ENCODE measurements at regions not wholly inside any gene's neighbourhood (a gene's known extent, or its start where the extent isn't known, plus 50 kb on each side); places are given as distances from the start of the nearest gene placed in this dataset.

- no peak for DNase-seq
Measured at GRCh38 chr9:105864248-105864898, 170.0 kb downstream of the TMEM38B start.

GRCh38 chr9:105865285-105865684 is 170.9 kb downstream of the TMEM38B start:
- DNase-seq: no peak

- no peak for DNase-seq
Measured at GRCh38 chr9:105871540-105871939, 177.2 kb downstream of the TMEM38B start.

DNA sequence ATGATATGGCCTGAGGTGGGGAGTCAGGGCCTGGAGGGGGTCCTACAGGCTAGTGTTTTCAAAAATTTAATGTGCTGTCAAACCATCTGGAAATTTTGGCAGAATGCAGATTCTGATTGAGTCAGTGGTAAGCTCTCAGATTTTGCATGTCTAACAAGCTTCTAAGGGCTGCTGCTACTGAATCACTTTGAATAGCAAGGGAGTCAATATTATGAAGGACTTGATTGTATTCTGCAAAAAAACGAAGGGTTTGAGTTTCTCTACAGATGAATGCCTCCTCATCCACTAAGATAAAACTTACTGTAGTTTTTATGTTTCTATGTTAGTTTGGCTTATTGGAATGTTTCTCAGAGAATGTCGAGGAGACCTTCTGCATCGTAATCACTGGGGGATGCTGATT is 179.5 kb downstream of the TMEM38B start:
- DNase-seq: no peak

DNA sequence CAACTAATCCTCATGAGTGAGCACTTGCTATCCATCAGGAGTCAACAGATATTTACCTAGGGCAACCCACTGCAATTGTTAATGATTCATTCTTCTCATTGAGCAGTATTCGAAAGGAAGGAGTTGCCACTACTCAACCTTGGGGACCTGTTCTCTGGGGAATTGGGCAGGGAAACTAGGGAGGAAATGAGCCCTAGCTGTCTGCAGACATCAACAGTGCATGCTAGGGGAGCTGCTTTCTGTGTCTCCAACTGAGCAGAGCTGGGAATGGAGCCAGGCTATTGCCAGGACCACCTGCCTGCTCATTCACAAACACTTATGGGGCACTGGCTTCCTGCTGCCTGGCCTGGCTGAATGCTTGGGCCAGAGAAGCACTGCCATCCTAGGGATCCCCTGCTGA is 183.4 kb downstream of the TMEM38B start:
- peak; percentile 18 for DNase-seq

- DNase-seq: no peak
Measured at GRCh38 chr9:105879181-105879580, 184.8 kb downstream of the TMEM38B start.

DNA sequence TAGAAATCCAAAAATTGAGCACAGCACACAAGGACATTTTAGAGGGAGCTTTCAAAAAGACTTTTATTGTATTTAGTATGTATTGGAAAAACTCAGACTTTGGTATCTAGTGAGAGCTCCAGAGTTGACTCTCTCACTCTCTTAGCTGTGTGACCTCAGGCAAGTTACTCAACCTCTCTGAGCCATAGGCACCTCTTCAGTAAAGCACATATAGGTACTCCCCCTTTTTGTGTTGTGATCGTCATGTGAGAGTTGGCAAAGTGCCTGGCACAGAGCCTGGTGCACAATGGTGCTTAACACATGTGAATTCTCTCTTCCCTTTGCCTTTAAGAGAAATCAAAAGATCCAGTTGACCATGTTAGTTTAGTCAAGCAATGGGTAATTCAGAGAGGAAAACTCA is 186.2 kb downstream of the TMEM38B start:
- DNase-seq: no peak

DNA sequence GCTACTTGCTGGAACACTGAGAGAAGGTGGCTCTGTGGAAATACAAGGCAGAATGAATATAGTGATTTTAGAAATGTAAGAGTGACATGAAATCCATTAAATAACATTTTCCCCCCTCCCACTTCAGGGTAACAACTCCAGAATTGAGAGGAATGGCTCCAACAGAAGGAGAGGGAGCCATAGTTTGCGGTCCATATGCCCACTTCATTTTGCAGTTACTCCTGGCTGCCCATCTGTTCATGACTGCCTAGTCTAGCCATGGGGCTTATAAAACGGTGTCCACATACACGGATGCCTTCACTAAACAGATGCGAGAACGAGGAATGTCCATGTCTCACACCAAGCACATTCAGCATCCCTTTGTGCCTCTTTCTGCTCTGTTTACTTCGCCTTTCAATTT is 186.7 kb downstream of the TMEM38B start:
- DNase-seq: no peak

DNA sequence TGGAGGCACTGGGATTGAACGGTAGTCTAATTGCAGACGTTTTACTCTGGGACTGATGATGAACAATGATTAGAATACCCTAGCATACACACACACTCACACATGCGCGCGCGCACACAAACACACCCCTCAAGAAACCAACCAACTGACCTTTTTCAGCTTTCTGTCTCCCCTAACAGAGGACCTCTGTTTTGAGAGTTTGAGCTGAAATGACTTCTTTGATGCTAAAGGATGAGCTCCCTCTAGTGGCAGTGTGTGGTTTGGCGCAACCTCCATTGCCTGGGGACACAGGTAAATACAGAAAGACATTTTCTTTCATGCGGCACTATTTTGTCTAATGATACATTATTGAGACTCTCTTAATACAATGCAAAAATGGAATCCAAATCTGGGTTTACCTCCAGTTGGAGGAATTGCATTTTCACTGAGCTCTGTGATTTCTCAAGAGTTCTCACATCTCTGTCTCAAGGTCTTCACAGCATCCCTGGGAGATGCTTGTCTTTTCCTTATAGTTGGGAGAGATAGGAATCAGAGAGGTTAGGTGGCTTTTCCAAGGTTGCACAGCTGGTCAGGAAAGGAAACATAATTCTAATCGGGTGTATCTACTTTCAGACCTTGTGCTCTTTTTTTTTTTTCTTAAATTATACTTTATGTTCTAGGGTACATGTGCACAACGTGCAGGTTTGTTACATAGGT is 187.5 kb downstream of the TMEM38B start:
- peak; percentile 65 for DNase-seq

DNA sequence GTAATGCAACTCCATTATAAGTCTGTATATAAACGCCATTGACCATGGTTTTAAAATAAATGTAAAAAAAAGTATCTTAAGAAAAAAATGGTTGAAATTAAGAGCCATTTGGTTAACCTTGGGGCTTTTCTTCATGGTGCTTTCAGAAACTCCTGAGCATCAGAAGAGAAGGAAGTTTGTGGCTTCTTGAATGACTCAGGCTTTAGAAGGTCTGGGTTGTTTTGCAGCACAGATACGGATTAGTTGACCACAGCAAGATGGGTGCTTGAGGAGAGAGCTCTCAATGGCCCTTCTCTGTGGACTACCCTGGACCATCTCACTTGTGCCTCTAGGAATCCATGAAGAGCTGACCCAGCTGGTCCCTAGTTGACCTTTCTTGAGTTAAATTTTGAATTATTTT is 189.5 kb downstream of the TMEM38B start:
- no peak for DNase-seq

DNA sequence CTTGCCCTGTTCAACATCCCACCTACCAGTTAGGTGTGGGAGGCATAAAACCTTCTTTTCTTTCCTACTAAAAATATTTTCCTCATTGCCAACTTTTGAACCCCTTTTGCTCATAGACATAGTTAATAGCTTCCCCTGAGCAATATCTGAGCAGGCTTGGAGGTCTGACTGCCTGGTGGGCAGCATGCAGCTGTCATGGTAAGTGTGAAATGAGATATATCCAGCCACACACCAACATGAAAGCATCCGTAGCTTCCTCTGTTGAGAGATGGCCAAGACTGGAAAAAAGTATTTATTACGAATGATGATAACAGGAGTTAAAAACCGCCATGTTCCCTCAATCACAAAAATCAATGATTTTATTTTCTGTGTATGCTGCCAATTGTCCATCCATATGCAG is 190.1 kb downstream of the TMEM38B start:
- DNase-seq: no peak

DNA sequence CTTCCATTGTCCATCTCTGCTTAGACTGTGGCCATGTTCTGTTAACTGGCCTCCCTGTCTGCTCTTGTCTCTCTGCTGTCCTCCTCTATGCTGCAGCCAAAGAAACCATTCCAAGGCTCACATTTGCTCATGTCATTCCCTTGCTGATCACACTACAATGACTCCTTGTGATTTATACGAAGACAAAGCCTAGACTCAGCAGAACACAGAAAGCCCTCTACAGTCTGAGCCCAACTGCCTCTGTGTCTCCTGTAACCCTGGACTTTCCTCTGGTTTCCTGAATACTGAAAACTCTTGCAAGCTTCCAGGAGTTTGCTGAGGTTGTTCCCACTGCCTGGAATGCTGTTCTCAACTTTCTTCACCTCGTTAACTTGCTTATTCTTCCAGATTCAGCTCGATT is 191.8 kb downstream of the TMEM38B start:
- DNase-seq: no peak

- no peak for DNase-seq
Measured at GRCh38 chr9:105887679-105888078, 193.3 kb downstream of the TMEM38B start.

DNA sequence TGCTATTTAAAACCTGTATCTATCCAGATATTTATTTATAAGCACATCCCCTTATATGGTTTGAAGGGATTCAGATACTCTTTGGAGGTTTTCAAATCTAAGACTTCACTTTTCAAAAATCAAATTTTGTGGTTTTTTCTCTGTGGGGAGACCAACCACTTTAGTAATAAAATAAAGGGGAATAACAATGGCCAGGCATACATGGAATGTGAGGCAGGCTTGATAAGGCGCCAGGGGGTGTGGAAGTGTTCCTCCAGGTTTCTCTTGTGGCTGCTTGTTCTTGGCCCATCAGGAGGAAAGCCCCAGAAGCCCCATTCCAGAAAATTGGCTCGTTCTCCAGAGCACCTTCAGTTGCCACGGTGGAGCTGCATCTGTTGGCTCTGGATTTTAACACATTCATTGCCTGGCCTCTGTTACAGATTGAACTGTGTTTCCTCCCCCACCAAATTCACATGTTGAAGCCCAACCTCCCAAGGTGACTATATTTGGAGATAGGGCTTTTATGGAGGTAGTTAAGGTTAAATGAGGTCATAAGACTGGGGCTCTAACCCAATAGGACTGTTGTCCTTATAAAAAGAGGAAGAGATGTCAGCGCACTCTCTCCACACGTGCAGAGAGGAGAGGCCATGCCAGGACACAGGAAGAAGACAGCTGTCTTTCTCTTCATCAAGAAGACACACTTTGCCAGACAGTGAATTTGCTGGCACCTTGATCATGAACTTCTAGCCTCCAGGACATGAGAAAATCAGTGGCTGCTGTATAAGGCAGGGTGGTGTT is 195.9 kb downstream of the TMEM38B start:
- DNase-seq: no peak

GRCh38 chr9:105900123-105900522 is 205.8 kb downstream of the TMEM38B start:
- no peak for DNase-seq

- DNase-seq: peak; percentile 33
Measured at GRCh38 chr9:105901514-105902109, 207.3 kb downstream of the TMEM38B start.

DNA sequence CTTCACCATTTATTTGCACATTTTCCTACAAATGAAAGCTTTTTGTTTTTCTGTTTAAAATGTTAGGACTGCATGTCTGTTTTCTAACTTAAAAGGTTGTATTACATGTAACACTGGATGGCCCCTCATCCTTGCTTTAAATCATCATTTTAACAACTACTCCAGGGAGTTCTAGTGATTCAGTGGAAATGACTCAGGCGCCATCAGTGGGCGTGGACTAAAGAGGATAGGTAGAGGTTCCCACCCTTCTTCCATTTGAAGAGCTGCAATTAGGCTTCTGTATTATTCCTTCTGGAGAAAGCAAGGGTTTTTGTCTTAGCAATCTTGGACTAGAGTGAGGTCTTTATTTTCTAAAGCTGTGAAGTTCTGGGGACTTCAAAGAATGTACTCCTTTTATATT is 213.7 kb downstream of the TMEM38B start:
- DNase-seq: no peak

DNA sequence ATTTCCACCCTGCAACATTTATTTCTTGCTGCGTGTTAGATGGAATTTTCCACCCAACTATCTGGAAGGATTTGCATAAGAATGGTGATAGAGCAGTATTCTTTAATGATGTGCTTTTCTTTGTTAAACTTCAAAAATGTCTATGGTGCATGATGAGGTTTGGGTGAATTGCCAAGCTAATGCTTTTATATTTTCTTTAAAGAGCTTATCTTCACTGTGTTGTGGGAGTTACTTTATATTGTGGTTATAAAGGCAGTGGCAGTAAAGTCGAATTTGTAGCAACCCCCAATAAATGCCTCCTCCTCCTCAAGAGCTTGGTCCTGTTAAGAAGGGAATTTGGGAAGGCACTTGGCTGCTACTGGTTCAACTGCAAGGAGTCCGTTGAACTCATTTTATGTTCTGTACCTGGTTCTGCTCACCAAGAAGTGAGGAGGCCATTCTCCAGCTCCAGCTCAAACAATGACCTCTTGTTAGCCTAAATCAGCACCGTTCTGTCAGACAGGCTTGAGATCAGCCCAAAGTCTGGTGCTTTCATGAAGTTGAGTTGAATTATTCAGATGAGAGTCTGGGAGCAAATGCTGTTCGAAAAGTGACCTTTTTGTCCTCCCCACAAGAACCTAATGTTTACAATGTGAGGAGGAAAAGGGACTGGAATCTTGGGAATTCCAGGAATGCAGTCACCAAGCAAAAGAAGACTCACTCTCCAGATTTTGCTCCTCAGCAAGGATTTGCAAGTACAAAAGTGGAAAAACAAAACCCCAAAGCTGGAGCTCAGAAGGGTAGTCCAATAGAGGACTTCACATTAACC is 217.0 kb downstream of the TMEM38B start:
- no peak for DNase-seq

DNA sequence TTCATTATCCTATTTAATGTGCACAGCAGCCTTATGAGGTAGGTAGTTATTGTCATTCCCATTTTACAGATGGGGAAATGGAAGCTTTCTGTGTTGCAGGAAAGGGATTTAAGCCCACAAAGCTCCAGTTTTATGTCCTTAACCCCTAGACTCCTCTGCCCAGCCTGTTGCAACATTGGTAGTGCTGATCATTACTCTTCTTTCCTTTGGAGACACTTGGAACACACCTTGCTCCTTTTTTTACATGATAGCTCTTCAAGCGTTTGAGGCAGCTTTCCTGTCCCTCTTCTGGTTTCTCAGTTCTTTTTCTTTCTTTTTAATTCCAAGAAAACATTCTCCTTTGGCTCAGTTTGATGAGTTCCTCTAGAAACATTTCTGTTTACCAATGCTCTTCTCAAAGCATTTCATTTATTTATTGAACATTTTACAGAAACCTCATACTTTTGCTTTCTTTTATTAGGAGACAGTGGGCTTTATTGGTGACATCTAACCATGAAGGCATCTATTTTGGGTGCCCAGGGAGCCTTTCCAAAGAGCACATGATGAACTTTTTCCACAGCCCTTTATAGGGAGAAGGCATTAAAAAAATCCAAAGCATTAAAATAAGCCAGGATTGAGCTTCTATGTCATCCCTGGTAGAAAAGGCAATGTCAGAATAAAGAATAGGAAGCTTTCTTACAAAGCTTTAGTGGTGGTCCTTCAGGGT is 218.0 kb downstream of the TMEM38B start:
- DNase-seq: no peak

DNA sequence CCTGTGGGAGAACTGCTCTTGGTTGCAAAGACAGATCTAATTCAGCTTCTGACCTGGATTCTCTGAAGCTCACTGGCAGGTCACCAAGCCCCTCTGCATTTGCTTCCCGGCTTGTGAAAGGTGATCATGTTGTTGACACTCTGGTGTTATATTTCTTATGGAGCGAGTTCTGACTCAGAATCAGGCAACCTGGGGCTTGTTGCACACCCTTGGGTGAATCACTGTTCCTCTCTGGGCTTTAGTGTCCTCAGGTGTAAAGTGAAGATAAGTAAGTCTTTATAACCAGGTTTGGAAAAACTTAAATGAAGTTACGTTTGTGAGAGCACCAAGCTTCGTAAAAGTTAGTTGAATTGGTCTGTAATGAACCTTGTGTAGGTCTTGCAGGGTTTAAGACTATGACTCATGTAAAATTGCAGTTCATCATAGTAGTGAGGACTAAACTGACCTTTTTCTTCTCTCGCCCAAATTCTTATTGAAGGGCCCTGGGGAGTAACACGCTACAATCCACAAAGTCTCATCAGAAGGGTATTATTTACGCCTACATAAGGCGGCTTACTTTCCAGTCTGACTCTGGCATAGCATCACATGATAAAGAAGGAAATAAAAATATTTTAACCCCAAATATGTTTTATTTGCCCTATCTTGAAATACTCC is 218.6 kb downstream of the TMEM38B start:
- DNase-seq: no peak

DNA sequence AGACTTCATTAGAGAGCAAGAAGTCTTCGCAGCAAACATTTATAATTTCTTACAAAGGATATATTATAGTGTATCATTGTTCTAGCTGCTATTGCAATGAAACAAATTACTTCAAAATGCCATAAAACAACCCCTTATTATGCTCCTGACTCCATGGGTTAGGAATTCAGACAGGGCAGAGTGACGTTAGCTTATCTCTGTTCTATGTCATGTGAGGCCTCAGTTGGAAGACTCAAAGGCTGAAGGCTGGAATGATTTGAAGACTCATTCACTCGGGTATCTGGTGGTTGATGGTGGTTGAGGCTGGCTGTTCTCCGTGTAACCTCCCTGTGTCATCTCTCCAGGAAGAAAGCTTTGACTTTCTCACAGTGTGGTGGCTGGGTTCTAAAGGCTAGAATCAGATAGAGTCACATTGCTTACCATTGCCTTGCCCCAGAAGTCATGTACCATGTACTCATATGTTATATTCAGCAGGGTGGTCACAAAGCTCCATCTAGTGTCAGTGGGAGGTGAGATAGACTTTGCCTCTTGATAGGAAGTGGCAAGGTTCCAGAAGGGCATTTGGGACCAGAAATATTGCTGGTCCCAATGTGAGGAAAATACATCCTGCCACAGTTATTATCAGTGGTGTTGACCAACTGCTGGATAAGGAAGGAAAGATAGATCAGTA is 226.9 kb downstream of the TMEM38B start:
- no peak for DNase-seq

Measured in NCI-H748 treated with DMSO at 0.1 percent for 48 hours (cell line).